Psoas muscle (tissue), 7 donors: ENCODE measurements at regions not wholly inside any gene's neighbourhood (a gene's known extent, or its start where the extent isn't known, plus 50 kb on each side); places are given as distances from the start of the nearest gene placed in this dataset.

Experiments
- ATAC-seq, 4 donors: fragments of 200-7000 bp; cut with Tn5 transposase; one replicate each; pipeline ENCODE4 v1.9.1; 2020; ENCODE audit warnings: moderate library complexity in 3 of 4, mild to moderate bottlenecking in 2 of 4
- DNase-seq, 2 donors: peaks; one replicate each; pipeline ENCODE4 v3.0.0-alpha.2; 2020
- H3K27ac ChIP-seq: fragments of 200-600 bp; one replicate; pipeline ENCODE4 v1.8.0; 2022
- H3K27me3 ChIP-seq, 3 donors: fragments of 200-600 bp in 1 of 3; one replicate each; pipeline versions ENCODE4 v1.6.1 to v1.8.0; 2013 to 2022; ENCODE audit warnings: low read length in 2 of 3, mild to moderate bottlenecking in 2 of 3, moderate library complexity in 1 of 3; ENCODE audit not compliant: insufficient read depth in 3 of 3
- H3K36me3 ChIP-seq, 2 donors: fragments of 200-600 bp in 1 of 2; one replicate each; pipeline versions ENCODE4 v1.6.1 to v1.8.0; 2013 to 2022; ENCODE audit warnings: low read depth in 1 of 2, mild to moderate bottlenecking in 1 of 2, moderate library complexity in 1 of 2; ENCODE audit not compliant: insufficient read depth in 1 of 2
- H3K4me1 ChIP-seq: fragments of 200-600 bp; one replicate; pipeline ENCODE4 v1.8.0; 2022
- H3K4me3 ChIP-seq: fragments of 200-600 bp; one replicate; pipeline ENCODE4 v1.8.0; 2022; ENCODE audit warnings: mild to moderate bottlenecking
- H3K9me3 ChIP-seq: fragments of 200-600 bp; one replicate; pipeline ENCODE4 v1.8.0; 2022
- WGBS, 3 donors: extraction: QIAGEN DNeasy Blood & Tissue Kit; methylation state at CpG; one replicate each; pipeline versions ENCODE4 v1.1.6 to v1.1.7; 2013; 5-methylcytosine and 5-hydroxymethylcytosine counted together
- intact Hi-C, 2 donors: fragments of 100-400 bp; cut with DNase I; formaldehyde crosslinking; loops; one replicate each; pipeline versions ENCODE4 v1.11.0 to v1.14.2; 2022
- TF ChIP-seq, protein P1 (sequence below): fragments of 200-600 bp; IDR thresholded peaks from one replicate; pipeline ENCODE4 v1.8.0; 2022; ENCODE audit warnings: antibody characterized with exemption
- donor health status: healthy with polysubstance abuse.
- donor health status: DM: no; HTN: no; CAD: no; lungs with moderate emphysema.
- donor health status: Bipolar disorder and iron deficiency.
- donor health status: healthy.
- donor health status: DM: yes; HTN: yes; CAD: no.
- donor health status: DM: no; HTN: no; CAD: no.
- donor health status: DM: yes; HTN: yes; CAD: no.

DNA sequence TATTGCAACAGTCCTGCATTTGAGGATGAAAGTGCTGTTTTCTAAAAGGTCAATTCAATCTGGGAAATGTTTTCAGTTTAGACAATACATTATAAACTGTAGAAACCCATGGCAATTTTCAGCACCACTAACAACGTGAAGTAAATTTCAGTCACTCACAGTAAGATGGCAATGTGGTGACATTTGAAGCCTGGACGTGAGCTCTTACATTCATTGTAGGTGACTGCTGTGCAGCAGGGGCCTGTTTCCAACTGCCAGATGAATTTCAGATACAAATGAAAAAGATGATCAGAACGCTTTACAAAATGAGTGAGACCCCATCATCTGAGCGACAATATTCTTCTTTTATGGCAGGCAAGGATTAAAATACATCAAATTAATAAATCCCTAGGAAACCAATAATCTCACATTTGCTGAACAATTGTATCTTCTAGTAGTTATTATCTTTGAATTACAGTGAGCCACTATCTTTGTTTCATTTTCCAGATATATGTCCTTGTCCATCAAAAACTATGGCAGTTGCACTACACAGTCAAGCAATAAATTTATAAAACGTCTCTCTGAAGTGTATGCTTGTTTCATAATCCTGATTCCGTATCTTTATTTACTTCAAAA is 1816.8 kb downstream of the OLFM4 start:
- Histone ChIP-seq H3K36me3 (no peaks in the 10 kb centered on the region), H3K4me3 (no peak overlapping the region), H3K27me3 (no peaks in the 10 kb centered on the region), H3K9me3 (no peaks in the 10 kb centered on the region), H3K4me1 (no peaks in the 10 kb centered on the region), H3K27ac (no peak overlapping the region)
- intact Hi-C loops = no loop called here
- DNase-seq = no peak
- 38 to 46% (median 43%) methylated on average over 6 of the region's 6 CpGs for WGBS, 3 donors
- ATAC-seq = no peak
- TF ChIP-seq, protein P1, sequence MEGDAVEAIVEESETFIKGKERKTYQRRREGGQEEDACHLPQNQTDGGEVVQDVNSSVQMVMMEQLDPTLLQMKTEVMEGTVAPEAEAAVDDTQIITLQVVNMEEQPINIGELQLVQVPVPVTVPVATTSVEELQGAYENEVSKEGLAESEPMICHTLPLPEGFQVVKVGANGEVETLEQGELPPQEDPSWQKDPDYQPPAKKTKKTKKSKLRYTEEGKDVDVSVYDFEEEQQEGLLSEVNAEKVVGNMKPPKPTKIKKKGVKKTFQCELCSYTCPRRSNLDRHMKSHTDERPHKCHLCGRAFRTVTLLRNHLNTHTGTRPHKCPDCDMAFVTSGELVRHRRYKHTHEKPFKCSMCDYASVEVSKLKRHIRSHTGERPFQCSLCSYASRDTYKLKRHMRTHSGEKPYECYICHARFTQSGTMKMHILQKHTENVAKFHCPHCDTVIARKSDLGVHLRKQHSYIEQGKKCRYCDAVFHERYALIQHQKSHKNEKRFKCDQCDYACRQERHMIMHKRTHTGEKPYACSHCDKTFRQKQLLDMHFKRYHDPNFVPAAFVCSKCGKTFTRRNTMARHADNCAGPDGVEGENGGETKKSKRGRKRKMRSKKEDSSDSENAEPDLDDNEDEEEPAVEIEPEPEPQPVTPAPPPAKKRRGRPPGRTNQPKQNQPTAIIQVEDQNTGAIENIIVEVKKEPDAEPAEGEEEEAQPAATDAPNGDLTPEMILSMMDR = no peak

DNA sequence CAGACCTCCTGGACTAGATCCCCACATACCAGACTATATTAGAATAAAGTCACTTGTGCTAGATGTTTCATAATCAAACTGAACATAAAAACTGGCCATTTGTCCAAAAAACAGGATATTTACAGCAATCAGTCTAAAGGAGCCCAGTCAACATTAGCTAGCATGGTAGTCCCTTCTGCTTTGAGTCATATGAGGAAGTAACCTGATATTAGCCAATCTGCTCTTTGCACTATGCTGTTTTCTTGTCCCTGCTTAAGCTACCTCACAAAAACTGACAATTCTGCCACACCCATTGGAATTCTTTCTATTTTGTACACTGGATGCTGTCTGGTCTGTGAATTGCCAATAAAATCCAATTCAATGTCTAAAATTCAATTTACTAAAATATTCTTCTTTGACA is 1824.2 kb downstream of the OLFM4 start:
- Histone ChIP-seq H3K36me3 (no peaks in the 10 kb centered on the region), H3K27me3 (no peaks in the 10 kb centered on the region), H3K4me1 (no peaks in the 10 kb centered on the region), H3K27ac (no peak overlapping the region), H3K9me3 (no peaks in the 10 kb centered on the region), H3K4me3 (no peak overlapping the region)
- intact Hi-C loops = no loop called here
- DNase-seq (no peak), ATAC-seq (no peak)
- TF ChIP-seq, protein P1 = no peak

DNA sequence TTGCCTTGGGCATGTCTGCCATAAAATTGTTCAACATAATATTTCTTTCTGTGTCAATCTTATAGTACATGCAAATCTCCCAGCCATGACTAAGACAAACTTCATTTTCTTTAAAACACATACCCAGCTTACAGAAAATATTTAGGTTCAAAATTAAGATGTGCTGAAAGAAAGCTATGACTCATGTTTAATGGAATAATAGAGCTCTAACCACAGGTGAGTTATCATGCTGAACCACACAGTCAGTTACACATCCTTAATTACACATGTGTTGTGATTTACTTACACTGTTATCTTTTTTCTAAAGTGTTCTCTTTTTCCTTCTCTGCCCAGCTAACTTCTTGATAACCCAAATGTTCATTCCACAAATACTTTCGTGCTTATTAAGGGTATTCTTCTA is 1831.2 kb downstream of the OLFM4 start:
- Histone ChIP-seq H3K27me3 (no peaks in the 10 kb centered on the region), H3K27ac (no peak overlapping the region), H3K4me3 (no peak overlapping the region), H3K4me1 (no peaks in the 10 kb centered on the region), H3K36me3 (no peaks in the 10 kb centered on the region), H3K9me3 (no peaks in the 10 kb centered on the region)
- ATAC-seq (no peak), DNase-seq (no peak)
- WGBS, 3 donors = 66 to 84% (median 68%) methylated on average over 1 of the region's 1 CpG
- intact Hi-C loops = no loop called here
- TF ChIP-seq, protein P1 = no peak

DNA sequence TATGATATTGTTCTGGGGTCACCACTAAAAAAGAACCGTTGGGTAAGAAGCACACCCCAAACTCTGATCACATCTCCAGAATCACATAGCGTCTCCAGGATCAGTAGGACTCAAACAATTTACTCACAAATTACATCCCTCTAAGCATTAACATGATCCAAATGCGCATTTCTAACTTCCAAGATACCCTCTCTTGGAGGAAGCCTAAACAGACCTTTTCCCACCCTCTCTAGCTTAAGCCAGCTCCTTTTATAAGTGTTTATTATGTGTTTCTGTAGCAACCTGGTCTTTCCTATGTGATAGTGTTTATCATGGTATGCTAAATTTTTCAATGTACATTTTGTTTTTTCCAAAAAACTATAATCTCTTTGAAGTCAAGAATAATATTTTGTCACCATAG is 1846.5 kb downstream of the OLFM4 start:
- no peaks in the 10 kb centered on the region for H3K9me3 ChIP-seq
- no peak overlapping the region for H3K27ac ChIP-seq
- no peak for DNase-seq
- no peaks in the 10 kb centered on the region for H3K27me3 ChIP-seq
- ATAC-seq = no peak
- no peak overlapping the region for H3K4me3 ChIP-seq
- 72 to 83% (median 75%) methylated on average over 3 of the region's 3 CpGs for WGBS, 3 donors
- TF ChIP-seq, protein P1 = no peak
- H3K36me3 ChIP-seq = no peaks in the 10 kb centered on the region
- no peaks in the 10 kb centered on the region for H3K4me1 ChIP-seq
- intact Hi-C loops = no loop called here

DNA sequence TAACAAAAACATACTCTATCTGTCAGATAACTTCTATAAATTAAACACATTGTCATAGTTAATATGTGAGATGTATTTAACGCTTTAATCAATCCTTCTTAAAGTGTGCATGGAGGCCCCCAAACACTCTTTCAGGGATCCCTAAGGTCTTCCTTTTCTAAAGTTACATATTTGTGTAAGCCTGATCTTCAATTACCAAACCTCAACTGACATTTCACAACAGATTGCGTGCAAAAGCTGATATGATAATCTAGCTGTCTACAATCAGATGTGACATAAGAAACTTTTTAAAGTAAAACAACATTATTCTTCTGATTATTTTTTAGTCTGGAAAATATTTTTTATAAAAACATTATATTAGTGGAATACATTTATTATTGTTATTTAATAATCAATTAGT is 1850.4 kb downstream of the OLFM4 start:
- Histone ChIP-seq H3K4me1 (no peaks in the 10 kb centered on the region), H3K36me3 (no peaks in the 10 kb centered on the region), H3K4me3 (no peak overlapping the region), H3K9me3 (no peaks in the 10 kb centered on the region), H3K27me3 (peaks cover 0 to 2% (median 0%) of the 10 kb centered on the region in 3 donors), H3K27ac (no peak overlapping the region)
- intact Hi-C loops = no loop called here
- ATAC-seq = no peak
- 73 to 79% (median 76%) methylated on average over 2 of the region's 2 CpGs for WGBS, 3 donors
- TF ChIP-seq, protein P1 = no peak
- DNase-seq = no peak
